ENCODE measurements at regions not wholly inside any gene's neighbourhood (a gene's known extent, or its start where the extent isn't known, plus 50 kb on each side); places are given as distances from the start of the nearest gene placed in this dataset.

- TF ChIP-seq EZH2 (IDR thresholded peaks at IDR 0.05; ENCODE audit: low read length, missing control alignments) (no peak), CTCF (conservative IDR thresholded peaks at IDR 0.05 in 1 of 2, IDR thresholded peaks at IDR 0.05 in 1 of 2; ENCODE audit: low read depth in 1 of 2, low read length in 2 of 2) (no peak)
- H4K20me1 ChIP-seq (ENCODE audit: control insufficient read depth, extremely low read depth, insufficient read depth, low read length): no peaks in the 10 kb centered on the region
- no peak overlapping the region for H3K4me2 ChIP-seq (ENCODE audit: extremely low read depth, insufficient read depth, low read length)
- no peak overlapping the region for H3K27ac ChIP-seq (ENCODE audit: insufficient read depth, low read length)
- H3K9ac ChIP-seq (ENCODE audit: insufficient read depth, low read length): no peak overlapping the region
- peaks cover 2% of the 10 kb centered on the region for H3K27me3 ChIP-seq (ENCODE audit: control insufficient read depth, insufficient read depth, low read length)
- H3K36me3 ChIP-seq (ENCODE audit: control insufficient read depth, insufficient read depth, low read length): no peaks in the 10 kb centered on the region
- H3K79me2 ChIP-seq (ENCODE audit: control insufficient read depth, insufficient read depth, low read length): no peaks in the 10 kb centered on the region
- H2AFZ ChIP-seq (ENCODE audit: low read length): no peak overlapping the region
- H3K4me3 ChIP-seq (replicated peaks in 1 of 4; ENCODE audit: control extremely low read depth in 1 of 4, insufficient read depth in 1 of 4, low read depth in 3 of 4, low read length in 4 of 4): no peak overlapping the region
- no peaks in the 10 kb centered on the region for H3K9me3 ChIP-seq (ENCODE audit: control insufficient read depth, insufficient read depth, low read depth, low read length)
- H3K4me1 ChIP-seq (ENCODE audit: control insufficient read depth, extremely low read depth, insufficient read depth, low read length): peaks cover 10% of the 10 kb centered on the region
- DNase-seq (ENCODE audit: low read depth in 2 of 2): no peak
Measured at GRCh38 chr11:119572481-119573424, 149.8 kb upstream of the THY1 start.

- H4K20me1 ChIP-seq (ENCODE audit: control insufficient read depth, extremely low read depth, insufficient read depth, low read length): no peaks in the 10 kb centered on the region
- H2AFZ ChIP-seq (ENCODE audit: low read length): no peak overlapping the region
- no peak overlapping the region for H3K4me2 ChIP-seq (ENCODE audit: extremely low read depth, insufficient read depth, low read length)
- TF ChIP-seq EZH2 (IDR thresholded peaks at IDR 0.05; ENCODE audit: low read length, missing control alignments): no peak
- no peak overlapping the region for H3K4me3 ChIP-seq (replicated peaks in 1 of 4; ENCODE audit: control extremely low read depth in 1 of 4, insufficient read depth in 1 of 4, low read depth in 3 of 4, low read length in 4 of 4)
- no peak overlapping the region for H3K9ac ChIP-seq (ENCODE audit: insufficient read depth, low read length)
- no peak for DNase-seq (ENCODE audit: low read depth in 2 of 2)
- H3K36me3 ChIP-seq (ENCODE audit: control insufficient read depth, insufficient read depth, low read length): no peaks in the 10 kb centered on the region
- H3K79me2 ChIP-seq (ENCODE audit: control insufficient read depth, insufficient read depth, low read length): no peaks in the 10 kb centered on the region
- no peaks in the 10 kb centered on the region for H3K9me3 ChIP-seq (ENCODE audit: control insufficient read depth, insufficient read depth, low read depth, low read length)
- H3K27me3 ChIP-seq (ENCODE audit: control insufficient read depth, insufficient read depth, low read length): peaks cover 2% of the 10 kb centered on the region
- peaks cover 10% of the 10 kb centered on the region for H3K4me1 ChIP-seq (ENCODE audit: control insufficient read depth, extremely low read depth, insufficient read depth, low read length)
- no peak overlapping the region for H3K27ac ChIP-seq (ENCODE audit: insufficient read depth, low read length)
Measured at GRCh38 chr11:119571311-119571710, 148.3 kb upstream of the THY1 start.

DNA sequence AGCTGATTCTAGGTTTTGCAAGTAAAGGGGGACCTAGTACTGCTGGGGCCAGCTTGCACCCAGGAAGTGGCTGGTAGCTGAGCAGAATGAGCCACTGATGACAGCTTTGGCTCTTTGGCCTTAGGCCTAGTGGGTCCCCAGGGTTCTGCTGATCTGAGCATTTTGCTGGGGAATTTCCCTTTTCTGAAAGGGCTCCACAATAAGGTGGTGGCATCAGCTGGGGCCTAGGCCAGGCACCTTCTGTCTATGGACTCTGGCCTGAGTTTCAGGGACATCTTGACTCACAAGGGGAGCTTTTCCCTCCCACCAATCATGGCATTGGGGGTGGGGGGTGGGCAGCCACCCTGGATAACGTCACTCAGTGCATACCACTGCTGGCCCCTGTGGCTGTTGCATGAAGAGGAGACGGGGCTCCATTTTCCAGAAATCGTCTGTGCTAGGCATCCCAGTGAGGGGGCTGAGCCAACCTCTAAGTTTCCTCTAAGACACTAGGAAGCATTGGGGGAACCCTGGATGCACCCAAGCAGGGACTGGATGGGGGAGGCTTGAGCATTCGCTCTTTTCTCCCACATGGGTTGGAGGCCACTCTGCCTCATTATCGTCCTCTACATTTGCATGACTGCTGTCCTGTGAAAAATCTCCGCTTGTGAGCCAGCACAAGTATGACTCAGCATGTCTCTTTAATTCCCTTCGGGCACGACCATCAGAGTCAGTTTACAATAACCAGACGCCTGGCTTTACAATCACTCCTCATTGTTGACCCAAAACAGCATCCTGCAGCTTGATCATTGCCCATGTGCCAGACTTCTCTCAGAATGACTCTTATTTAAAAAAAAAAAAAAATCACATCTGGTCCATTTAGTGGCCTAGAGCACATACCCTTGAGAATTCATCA, 145.0 kb upstream of the THY1 start:
- Histone ChIP-seq H3K4me2 (ENCODE audit: extremely low read depth, insufficient read depth, low read length) (peak overlapping the region; percentile 23), H3K36me3 (ENCODE audit: control insufficient read depth, insufficient read depth, low read length) (no peaks in the 10 kb centered on the region), H3K9ac (ENCODE audit: insufficient read depth, low read length) (no peak overlapping the region), H3K9me3 (ENCODE audit: control insufficient read depth, insufficient read depth, low read depth, low read length) (no peaks in the 10 kb centered on the region), H3K4me3 (replicated peaks in 1 of 4; ENCODE audit: control extremely low read depth in 1 of 4, insufficient read depth in 1 of 4, low read depth in 3 of 4, low read length in 4 of 4) (no peak overlapping the region), H3K27ac (ENCODE audit: insufficient read depth, low read length) (no peak overlapping the region), H2AFZ (ENCODE audit: low read length) (no peak overlapping the region), H4K20me1 (ENCODE audit: control insufficient read depth, extremely low read depth, insufficient read depth, low read length) (no peaks in the 10 kb centered on the region), H3K79me2 (ENCODE audit: control insufficient read depth, insufficient read depth, low read length) (no peaks in the 10 kb centered on the region), H3K4me1 (ENCODE audit: control insufficient read depth, extremely low read depth, insufficient read depth, low read length) (peaks cover 10% of the 10 kb centered on the region), H3K27me3 (ENCODE audit: control insufficient read depth, insufficient read depth, low read length) (peaks cover 2% of the 10 kb centered on the region)
- DNase-seq (ENCODE audit: low read depth in 2 of 2): peak; percentile 80 to 85
- no peak for TF ChIP-seq CTCF (conservative IDR thresholded peaks at IDR 0.05 in 1 of 2, IDR thresholded peaks at IDR 0.05 in 1 of 2; ENCODE audit: low read depth in 1 of 2, low read length in 2 of 2)
- TF ChIP-seq EZH2 (IDR thresholded peaks at IDR 0.05; ENCODE audit: low read length, missing control alignments): no peak

All from fibroblast of lung (primary cell).